C1 segment of cervical spinal cord (tissue), 14 donors: ENCODE measurements at regions not wholly inside any gene's neighbourhood (a gene's known extent, or its start where the extent isn't known, plus 50 kb on each side); places are given as distances from the start of the nearest gene placed in this dataset.
A peak's percentile ranks its signal among the peaks of the same experiment; 100 is the strongest.

Experiments used
- DNase-seq, 14 donors: peaks; one replicate each; lab custom pipeline; 2025; lab: John Stamatoyannopoulos, UW

- no peak for DNase-seq
These were observed 166.1 kb downstream of the MARCHF11 start for GRCh38 chr5:16013334-16014065.

GRCh38 chr5:16009256-16009655, 170.3 kb downstream of the MARCHF11 start:
- no peak for DNase-seq

DNA sequence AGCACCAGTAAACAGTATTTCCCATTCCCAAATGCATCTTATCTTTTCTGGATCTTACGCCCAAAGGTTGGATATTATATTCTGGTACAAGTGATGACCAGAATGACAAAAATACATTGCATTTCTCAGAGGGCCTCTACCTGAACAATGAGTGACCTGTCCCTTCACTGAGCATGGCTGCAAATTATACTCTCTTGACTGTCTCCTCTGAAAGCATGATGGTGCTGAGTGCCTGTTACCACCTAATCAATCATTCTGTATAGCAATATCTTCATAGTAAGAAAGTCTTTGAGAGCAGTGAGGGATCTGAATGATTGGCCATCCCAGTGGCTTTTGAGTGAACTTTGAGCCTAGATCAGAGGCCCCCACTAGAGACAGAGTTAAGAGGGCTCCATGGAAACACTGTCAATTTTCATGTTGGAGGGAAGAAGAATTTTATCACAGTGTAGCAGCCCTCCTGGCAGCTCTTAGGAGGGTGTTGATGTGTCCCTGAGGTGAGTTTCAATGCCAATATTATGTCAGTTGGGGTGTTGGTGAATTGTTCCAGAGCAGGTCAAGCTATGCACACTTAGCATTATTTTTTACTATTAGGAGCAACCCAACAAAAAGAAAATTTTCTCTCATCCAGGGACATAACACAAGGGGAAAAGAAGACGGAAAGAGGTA, 171.7 kb downstream of the MARCHF11 start:
- no peak for DNase-seq

DNA sequence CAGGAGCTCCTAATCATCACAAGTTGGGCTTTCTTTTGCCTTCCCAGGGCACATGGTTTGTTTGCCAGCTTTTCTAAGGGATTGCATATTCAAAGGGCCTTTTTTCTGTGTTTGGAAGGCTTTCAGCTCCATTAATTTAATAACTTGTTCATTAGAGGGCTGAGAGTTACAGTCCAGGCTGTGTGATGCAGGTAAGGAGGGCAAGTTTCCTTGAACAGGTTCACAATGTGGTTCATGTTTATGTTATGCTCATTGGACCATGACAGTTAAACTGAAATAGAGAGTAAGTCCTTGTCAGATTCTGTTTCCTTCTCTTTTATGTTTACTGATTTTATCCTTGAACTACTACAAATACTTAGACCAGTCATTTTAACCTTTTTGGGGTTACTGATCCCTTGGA, 174.4 kb downstream of the MARCHF11 start:
- no peak for DNase-seq

DNA sequence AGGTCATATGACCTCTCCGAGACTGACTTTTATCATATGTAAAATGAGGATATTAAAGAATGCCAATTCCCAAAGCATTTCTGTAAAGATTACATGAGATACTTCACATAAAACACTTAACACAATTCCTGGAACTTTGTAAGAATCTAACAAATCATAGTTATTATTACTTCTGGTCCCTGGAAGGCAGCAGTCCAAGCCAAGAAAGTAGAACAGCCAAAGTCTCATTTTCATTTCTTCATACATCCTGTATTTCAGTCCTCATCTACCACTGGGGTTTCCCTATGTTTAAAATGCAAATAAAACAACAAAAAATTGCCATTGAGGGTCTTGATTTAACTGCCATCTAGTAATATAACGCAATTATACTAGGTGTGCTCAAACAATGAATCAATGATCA, 179.5 kb downstream of the MARCHF11 start:
- DNase-seq: no peak

DNA sequence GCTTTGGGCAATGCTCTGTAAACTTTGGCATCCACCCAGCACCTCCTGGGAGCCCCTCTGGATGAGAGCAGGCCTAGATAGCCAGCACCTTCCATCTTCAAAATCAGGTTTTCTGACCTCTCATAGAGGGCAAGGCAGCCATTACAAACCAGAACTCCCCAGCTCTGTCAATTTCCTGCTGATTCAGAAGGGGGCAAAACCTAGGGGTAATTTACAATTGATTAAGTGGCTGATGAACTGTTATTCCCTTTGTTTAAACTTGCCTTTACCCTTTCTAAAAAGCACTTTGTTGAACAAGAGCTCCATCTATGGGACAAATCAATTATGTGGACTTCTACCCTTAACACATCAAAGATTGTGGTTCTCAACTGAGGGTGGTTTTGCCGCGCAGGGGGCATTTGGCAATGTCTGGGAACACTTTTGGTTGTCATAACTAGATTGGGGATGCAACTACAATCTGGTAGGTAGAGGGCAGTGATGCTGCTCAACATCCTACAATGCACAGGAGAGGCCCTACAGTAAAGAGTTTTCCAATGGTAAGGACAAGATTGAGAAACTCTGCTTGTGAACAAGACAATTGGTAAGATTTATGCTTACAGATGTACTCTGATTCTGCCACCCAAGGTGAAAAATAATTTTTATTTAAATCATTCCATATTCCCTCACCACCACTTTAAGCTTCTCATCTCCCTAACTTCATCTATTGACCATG, 184.1 kb downstream of the MARCHF11 start:
- peak in 1 of 14 donors; percentile 3 for DNase-seq

DNA sequence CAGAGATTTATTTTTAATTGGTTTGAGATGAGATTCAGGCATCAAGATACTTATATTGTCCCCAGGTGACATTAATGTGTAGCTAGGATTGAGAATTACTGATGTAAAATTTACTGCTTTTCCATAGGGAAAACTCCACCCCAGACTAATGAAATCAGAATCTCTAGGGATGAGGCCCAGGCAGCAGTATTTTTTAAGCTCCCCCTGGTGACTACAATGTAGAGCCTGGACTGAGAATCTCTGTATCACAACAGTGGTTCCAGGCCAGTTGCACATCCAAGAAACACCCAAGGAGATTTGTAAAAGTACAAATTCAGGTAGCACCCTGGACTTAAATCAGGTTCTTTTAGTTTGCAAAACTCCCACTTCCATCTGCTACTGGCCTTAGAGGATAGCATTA, 185.7 kb downstream of the MARCHF11 start:
- DNase-seq: no peak

GRCh38 chr5:15993334-15993733, 186.3 kb downstream of the MARCHF11 start:
- no peak for DNase-seq

DNA sequence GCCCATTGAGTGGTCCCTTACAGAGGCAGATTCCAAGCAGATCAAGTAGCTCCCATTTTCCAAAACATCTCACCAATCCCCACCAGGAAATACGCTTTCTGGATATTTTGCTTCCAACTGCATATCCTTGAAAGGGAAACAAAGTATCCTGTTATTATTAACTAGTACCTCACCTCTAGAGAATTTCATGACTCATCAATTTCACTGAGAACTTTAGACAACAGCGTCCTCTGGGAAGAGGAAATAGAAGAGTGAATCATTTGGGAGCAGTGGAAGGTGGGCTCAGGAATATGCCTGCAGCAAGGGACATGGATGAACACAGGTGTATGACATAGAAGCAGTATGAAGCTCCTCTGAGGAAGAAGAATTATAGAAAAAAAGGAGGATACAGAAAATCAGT, 186.7 kb downstream of the MARCHF11 start:
- DNase-seq: no peak

- DNase-seq: no peak
These were observed 188.0 kb downstream of the MARCHF11 start for GRCh38 chr5:15991586-15991985.
